H1 (cell line): ENCODE measurements at regions not wholly inside any gene's neighbourhood (a gene's known extent, or its start where the extent isn't known, plus 50 kb on each side); places are given as distances from the start of the nearest gene placed in this dataset.

Experiments
- ATF3 ChIP-seq: IDR thresholded peaks from 2 replicates; pipeline ENCODE4 v1.6.1; 2011; ENCODE audit warnings: low read depth, mild to moderate bottlenecking, low read length; ENCODE audit not compliant: insufficient read depth
- RBBP5 ChIP-seq: IDR thresholded peaks from 2 replicates; pipeline ENCODE4 v1.7.1; 2012; ENCODE audit warnings: low read depth, mild to moderate bottlenecking, inconsistent platforms, low read length, moderate library complexity, borderline replicate concordance
- ZNF274 ChIP-seq: IDR thresholded peaks from 2 replicates; pipeline ENCODE4 v1.7.0; 2012; ENCODE audit warnings: low read length, borderline replicate concordance; ENCODE audit errors: extremely low read depth

GRCh38 chr4:91795947-91796346 is 507.8 kb upstream of the GRID2 start (continued):
- TF ChIP-seq RBBP5 (no peak), ATF3 (no peak), ZNF274 (no peak)
- TF ChIP-seq, all 59 proteins: peak for 0
